Transverse colon (tissue), 4 donors: ENCODE measurements at regions not wholly inside any gene's neighbourhood (a gene's known extent, or its start where the extent isn't known, plus 50 kb on each side); places are given as distances from the start of the nearest gene placed in this dataset.

Source experiments
- DNase-seq: peaks from one replicate; pipeline ENCODE4 v3.0.0-alpha.2; 2019
- H3K27ac ChIP-seq, 4 donors: fragments of 200-600 bp; sonication (generic); 2 replicates each; pipeline ENCODE4 v1.5.1; 2016 to 2018; ENCODE audit warnings: inconsistent platforms in 4 of 4
- H3K27me3 ChIP-seq: fragments of 200-600 bp; sonication (generic); 2 replicates; pipeline ENCODE4 v1.5.1; 2017; ENCODE audit warnings: inconsistent platforms
- H3K36me3 ChIP-seq, 4 donors: fragments of 200-600 bp; sonication (generic); 2 replicates each; pipeline ENCODE4 v1.5.1; 2017 to 2019; ENCODE audit warnings: inconsistent platforms in 4 of 4
- H3K4me1 ChIP-seq, 4 donors: fragments of 200-600 bp; sonication (generic); 2 replicates each; pipeline ENCODE4 v1.5.1; 2017 to 2020; ENCODE audit warnings: inconsistent platforms in 4 of 4
- H3K4me3 ChIP-seq, 4 donors: fragments of 200-600 bp; sonication (generic); 1 replicate in 1 of 4; 2 replicates in 3 of 4; pipeline versions ENCODE4 v1.5.1 to v1.6.1; 2017 to 2019; ENCODE audit warnings: inconsistent platforms in 4 of 4
- H3K9me3 ChIP-seq, 2 donors: fragments of 200-600 bp; sonication (generic); 2 replicates each; pipeline ENCODE4 v1.5.1; 2017 to 2019; ENCODE audit warnings: inconsistent platforms in 2 of 2
- CTCF ChIP-seq, 5 experiments: fragments of 200-600 bp in 3 of 5; fragments of 450-650 bp in 2 of 5; sonication (generic) in 3 of 5; IDR thresholded peaks; 1 replicate in 2 of 5; 2 replicates in 3 of 5; pipeline ENCODE4 v1.5.1; 2016 to 2017; ENCODE audit warnings: antibody characterized with exemption in 5 of 5, inconsistent platforms in 3 of 5, mild to moderate bottlenecking in 2 of 5, moderate library complexity in 1 of 5
- EP300 ChIP-seq: sonication (generic); formaldehyde crosslinking; IDR thresholded peaks from one replicate; pipeline ENCODE4 v1.6.1; 2017; ENCODE audit warnings: antibody characterized with exemption, low read depth
- POLR2A ChIP-seq: fragments of 450-650 bp; IDR thresholded peaks from one replicate; pipeline ENCODE4 v1.6.1; 2016; ENCODE audit warnings: antibody characterized with exemption, mild to moderate bottlenecking, moderate library complexity
- POLR2AphosphoS5 ChIP-seq, 3 donors: sonication (generic); formaldehyde crosslinking; IDR thresholded peaks; one replicate each; pipeline ENCODE4 v1.6.1; 2016; ENCODE audit warnings: antibody characterized with exemption in 3 of 3
- WGBS, 2 donors: methylation state at CpG; one replicate each; pipeline ENCODE4 v1.1.5; 2018; ENCODE audit warnings: low coverage in 1 of 2; 5-methylcytosine and 5-hydroxymethylcytosine counted together
- in situ Hi-C, 4 donors: fragments of 200-750 bp; cut with MboI; loops; one replicate each; pipeline versions ENCODE4 v1.15.0 to v1.15.1; 2017; ENCODE audit warnings: low sequenced_read_pairs in 3 of 4, low pct_ligation_motif_present in 1 of 4, low pct_unique_long_range_greater_than_20kb in 1 of 4
- intact Hi-C: fragments of 100-400 bp; cut with DNase I; formaldehyde crosslinking; loops from one replicate; pipeline ENCODE4 v1.15.1; 2023; ENCODE audit warnings: low total_unique reads

- in situ Hi-C loops (no loop called here), intact Hi-C loops (no loop called here)
- TF ChIP-seq CTCF (IDR thresholded peaks at IDR 0.05) = no peak
- TF ChIP-seq POLR2AphosphoS5 (IDR thresholded peaks at IDR 0.05) = no peak
- no peak for TF ChIP-seq EP300
- TF ChIP-seq POLR2A = no peak
- 90 to 100% methylated on average over 2 to 13 of the region's 13 CpGs for WGBS, 2 donors
- no peak for DNase-seq
- no peaks in the 10 kb centered on the region for H3K36me3 ChIP-seq
- H3K27ac ChIP-seq = no peak overlapping the region
- H3K4me1 ChIP-seq = peaks cover 0 to 6% (median 0%) of the 10 kb centered on the region in 4 donors
- H3K27me3 ChIP-seq = peaks cover 12% of the 10 kb centered on the region
- H3K9me3 ChIP-seq = peaks cover 13% of the 10 kb centered on the region in 2 donors
- no peak overlapping the region for H3K4me3 ChIP-seq
Measured at GRCh38 chr2:120653871-120654270, 81.8 kb upstream of the GLI2 start.

DNA sequence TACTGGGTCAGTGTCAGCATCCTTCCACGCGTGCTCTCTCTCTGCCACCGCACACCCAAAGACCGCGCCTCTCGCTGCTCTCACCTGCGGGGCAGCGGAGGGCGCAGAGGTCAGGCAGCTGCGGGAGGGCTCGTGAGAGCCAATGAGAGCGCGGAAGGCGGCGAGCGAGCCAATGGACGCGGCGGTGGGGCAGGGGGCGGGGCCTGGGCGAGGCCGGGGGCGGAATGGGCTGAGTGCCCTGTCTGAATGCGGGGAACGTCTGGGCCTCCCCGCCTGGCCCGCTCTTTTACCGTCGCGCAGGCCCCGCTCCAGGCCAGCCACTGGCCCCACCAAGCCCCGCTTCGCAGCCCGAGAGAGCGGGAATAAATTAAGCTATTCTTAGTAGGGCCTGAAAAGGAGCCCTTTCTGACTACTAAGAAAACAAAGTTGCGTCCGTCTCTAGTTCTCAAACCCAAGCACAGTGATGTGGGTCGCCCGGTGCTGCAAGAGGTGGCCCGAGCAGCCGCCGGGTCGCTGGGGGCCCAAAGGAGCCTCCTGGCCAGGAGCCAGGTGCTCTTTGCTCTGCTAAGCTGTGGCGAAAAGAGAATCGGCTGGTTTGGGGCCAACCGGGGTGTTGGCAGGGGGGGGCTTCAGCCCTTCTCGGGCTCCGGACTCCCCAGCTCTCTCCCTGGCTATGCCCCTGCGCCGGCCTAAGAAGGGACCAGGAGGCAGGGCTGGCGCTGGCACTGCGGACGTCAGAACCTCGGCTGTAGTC, 81.1 kb upstream of the GLI2 start:
- TF ChIP-seq CTCF (IDR thresholded peaks at IDR 0.05) = no peak
- no peak for TF ChIP-seq EP300
- TF ChIP-seq POLR2AphosphoS5 (IDR thresholded peaks at IDR 0.05) = no peak
- no peak for TF ChIP-seq POLR2A
- H3K4me3 ChIP-seq = no peak overlapping the region
- WGBS, 2 donors = 52 to 68% methylated on average over 5 to 54 of the region's 54 CpGs
- peaks cover 9% of the 10 kb centered on the region in 2 donors for H3K9me3 ChIP-seq
- no peak for DNase-seq
- in situ Hi-C loops = no loop called here
- intact Hi-C loops = loop anchor here (5.0 kb wide), 1 partner anchor 1533 kb away; no protein-coding TSS in a partner anchor
- H3K27me3 ChIP-seq = peaks cover 12% of the 10 kb centered on the region
- H3K36me3 ChIP-seq = no peaks in the 10 kb centered on the region
- H3K4me1 ChIP-seq = peaks cover 0 to 6% (median 0%) of the 10 kb centered on the region in 4 donors
- H3K27ac ChIP-seq = no peak overlapping the region

- H3K36me3 ChIP-seq = no peaks in the 10 kb centered on the region
- peaks cover 0 to 11% (median 3%) of the 10 kb centered on the region in 4 donors for H3K4me1 ChIP-seq
- intact Hi-C loops = loop anchor here (5.0 kb wide), 1 partner anchor 1531 kb away; no protein-coding TSS in a partner anchor
- H3K4me3 ChIP-seq = no peak overlapping the region
- peaks cover 16% of the 10 kb centered on the region for H3K27me3 ChIP-seq
- TF ChIP-seq CTCF (IDR thresholded peaks at IDR 0.05) (no peak), POLR2AphosphoS5 (IDR thresholded peaks at IDR 0.05) (no peak), EP300 (no peak), POLR2A (no peak)
- no peaks in the 10 kb centered on the region for H3K9me3 ChIP-seq
- no peak overlapping the region for H3K27ac ChIP-seq
- in situ Hi-C loops = no loop called here
- DNase-seq = no peak
- 47 to 48% methylated on average over 3 to 19 of the region's 19 CpGs for WGBS, 2 donors
Measured at GRCh38 chr2:120656273-120656950, 79.3 kb upstream of the GLI2 start.

GRCh38 chr2:120658042-120658769, 77.5 kb upstream of the GLI2 start:
- Histone ChIP-seq H3K4me1 (peaks cover 0 to 13% (median 3%) of the 10 kb centered on the region in 4 donors), H3K36me3 (no peaks in the 10 kb centered on the region), H3K27me3 (peaks cover 16% of the 10 kb centered on the region), H3K9me3 (no peaks in the 10 kb centered on the region), H3K4me3 (no peak overlapping the region), H3K27ac (no peak overlapping the region)
- WGBS, 2 donors = 83 to 100% methylated on average over 2 to 7 of the region's 7 CpGs
- TF ChIP-seq CTCF (IDR thresholded peaks at IDR 0.05) (no peak), POLR2A (no peak), POLR2AphosphoS5 (IDR thresholded peaks at IDR 0.05) (no peak), EP300 (no peak)
- intact Hi-C loops (loop anchor here (5.0 kb wide), 1 partner anchor 1529 kb away; no protein-coding TSS in a partner anchor), in situ Hi-C loops (no loop called here)
- DNase-seq = no peak
